ENCODE measurements at regions not wholly inside any gene's neighbourhood (a gene's known extent, or its start where the extent isn't known, plus 50 kb on each side); places are given as distances from the start of the nearest gene placed in this dataset.

DNA sequence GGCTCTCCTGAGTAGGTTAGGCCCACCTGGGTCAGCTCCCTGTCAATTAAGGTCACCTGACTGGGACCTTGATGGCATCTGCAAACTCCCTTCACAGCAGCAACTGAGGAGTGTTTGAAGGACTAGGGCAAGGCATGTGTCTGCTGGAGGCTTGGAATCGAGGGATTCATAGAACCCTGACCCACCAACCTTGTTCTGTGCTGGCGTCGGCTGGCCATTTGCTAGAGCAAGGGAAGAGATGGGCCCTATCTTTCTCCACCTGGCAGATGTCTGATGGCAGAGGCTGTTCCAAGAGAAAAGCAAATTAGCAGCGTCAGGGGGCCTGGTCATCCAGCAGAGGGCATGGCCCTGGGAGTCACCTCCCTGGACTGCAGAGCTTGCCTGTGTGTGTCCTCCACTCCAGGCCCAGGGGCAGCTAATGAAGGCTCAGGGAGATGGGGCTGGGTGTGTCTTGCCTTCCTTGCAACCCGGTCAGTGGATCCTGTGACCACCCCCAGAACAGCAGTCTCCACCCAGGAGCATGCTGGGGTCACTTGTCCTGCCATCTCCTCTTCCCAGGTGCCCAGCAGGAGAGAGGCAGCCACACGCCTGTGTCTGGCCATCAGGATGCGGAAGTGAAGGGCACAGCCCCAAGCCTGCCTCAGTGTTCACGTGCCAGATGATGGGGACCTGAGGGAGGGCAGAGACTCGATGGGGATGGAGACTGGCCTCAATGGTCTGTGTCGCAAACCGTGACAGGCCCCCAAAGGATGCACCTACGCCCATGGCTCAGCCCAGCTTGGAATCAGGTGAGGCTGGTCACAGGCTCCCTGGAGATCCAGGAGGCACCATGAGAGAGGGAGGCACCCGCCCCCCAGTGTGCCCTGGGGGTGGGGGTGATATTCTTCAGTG, 53.9 kb downstream of the BARX1 start:
- Histone ChIP-seq H3K4me3 (ENCODE audit: low read length) (no peak overlapping the region), H3K27me3 (ENCODE audit: control insufficient read depth, insufficient read depth, low read length) (no peaks in the 10 kb centered on the region), H3K4me1 (ENCODE audit: control insufficient read depth, insufficient read depth, low read length) (no peaks in the 10 kb centered on the region), H3K27ac (ENCODE audit: low read length) (no peak overlapping the region), H3K9me3 (ENCODE audit: control insufficient read depth, insufficient read depth, low read length) (no peaks in the 10 kb centered on the region), H3K36me3 (ENCODE audit: control insufficient read depth, insufficient read depth, low read length) (no peaks in the 10 kb centered on the region)
- Mint-ChIP-seq H3K27ac (no peak overlapping the region), H3K4me1 (peaks cover 6 to 16% of the 10 kb centered on the region in 2 donors), H3K4me3 (no peak overlapping the region), H3K9me3 (no peaks in the 10 kb centered on the region), H3K27me3 (ENCODE audit: low read depth in 2 of 2) (peaks cover 3 to 5% of the 10 kb centered on the region in 2 donors), H3K36me3 (no peaks in the 10 kb centered on the region)
- WGBS (ENCODE audit: insufficient coverage) = 88% methylated on average over 13 of the region's 13 CpGs
- DNase-seq (peak in 1 of 2 donors; percentile 4), ATAC-seq (no peak)
- no peak for TF ChIP-seq CTCF (IDR thresholded peaks at IDR 0.05)
- intact Hi-C loops (cut with micrococcal nuclease) = no loop called here

GRCh38 chr9:93900436-93900819, 54.7 kb downstream of the BARX1 start:
- 91% methylated on average over 5 of the region's 5 CpGs for WGBS (ENCODE audit: insufficient coverage)

DNA sequence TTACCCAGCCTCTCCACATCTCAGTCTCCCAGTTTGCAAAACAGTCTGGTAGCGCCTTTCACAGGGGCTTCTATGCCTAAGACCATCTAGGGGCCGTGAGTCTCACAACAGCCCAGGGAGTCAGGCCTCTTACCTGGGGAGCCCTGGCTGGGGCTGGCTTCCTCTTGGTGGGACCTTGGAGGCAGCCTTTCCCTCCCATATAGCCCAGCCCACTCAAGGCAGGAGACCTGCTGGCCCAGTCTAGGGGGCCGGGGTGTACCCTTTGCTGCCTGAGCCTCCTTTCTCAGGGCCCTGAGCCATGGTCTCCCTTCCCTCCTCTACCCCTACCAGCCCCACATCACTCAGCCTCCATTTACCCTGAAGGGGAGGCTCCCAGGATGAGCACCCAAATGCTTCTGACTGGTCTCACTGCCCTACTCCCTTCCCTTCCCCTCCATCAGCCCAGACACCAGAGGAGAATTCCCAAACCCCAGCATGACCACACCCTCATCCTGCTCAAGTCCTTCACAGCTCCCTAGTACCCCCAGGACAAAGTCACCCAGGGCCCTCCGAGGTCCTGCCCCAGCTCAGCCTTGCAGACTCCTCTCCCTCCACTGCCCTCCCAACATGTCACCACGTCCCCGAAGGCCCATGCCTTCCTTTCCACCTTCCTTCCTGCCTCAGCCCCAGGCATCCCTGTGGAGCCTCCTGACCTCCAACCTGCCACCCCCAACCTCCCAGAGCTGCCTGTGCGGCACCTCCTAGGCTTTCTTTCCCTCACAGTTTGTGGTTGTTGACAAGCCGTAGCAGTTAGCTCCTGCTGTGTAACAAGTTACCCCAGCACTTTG, 55.3 kb downstream of the BARX1 start:
- peak in 1 of 2 donors; percentile 5 for DNase-seq
- intact Hi-C loops (cut with micrococcal nuclease) = no loop called here
- H3K4me3 Mint-ChIP-seq = no peak overlapping the region
- Histone ChIP-seq H3K9me3 (ENCODE audit: control insufficient read depth, insufficient read depth, low read length) (no peaks in the 10 kb centered on the region), H3K4me1 (ENCODE audit: control insufficient read depth, insufficient read depth, low read length) (no peaks in the 10 kb centered on the region), H3K36me3 (ENCODE audit: control insufficient read depth, insufficient read depth, low read length) (no peaks in the 10 kb centered on the region), H3K27me3 (ENCODE audit: control insufficient read depth, insufficient read depth, low read length) (no peaks in the 10 kb centered on the region), H3K27ac (ENCODE audit: low read length) (no peak overlapping the region), H3K4me3 (ENCODE audit: low read length) (no peak overlapping the region)
- 86% methylated on average over 8 of the region's 8 CpGs for WGBS (ENCODE audit: insufficient coverage)
- no peaks in the 10 kb centered on the region for H3K36me3 Mint-ChIP-seq
- no peaks in the 10 kb centered on the region for H3K9me3 Mint-ChIP-seq
- no peak for ATAC-seq
- peaks cover 0 to 3% of the 10 kb centered on the region in 2 donors for H3K27me3 Mint-ChIP-seq (ENCODE audit: low read depth in 2 of 2)
- TF ChIP-seq CTCF (IDR thresholded peaks at IDR 0.05) = no peak
- no peak overlapping the region for H3K27ac Mint-ChIP-seq
- H3K4me1 Mint-ChIP-seq = peaks cover 6 to 16% of the 10 kb centered on the region in 2 donors

More at GRCh38 chr9:93900436-93900819, 54.7 kb downstream of the BARX1 start:
- intact Hi-C loops (cut with micrococcal nuclease) = no loop called here
- H3K36me3 ChIP-seq (ENCODE audit: control insufficient read depth, insufficient read depth, low read length) = no peaks in the 10 kb centered on the region
- ATAC-seq (no peak), DNase-seq (peak in 1 of 2 donors; percentile 4)
- no peak overlapping the region for H3K4me3 Mint-ChIP-seq
- H3K27me3 Mint-ChIP-seq (ENCODE audit: low read depth in 2 of 2) = peaks cover 0 to 3% of the 10 kb centered on the region in 2 donors
- no peak overlapping the region for H3K27ac Mint-ChIP-seq
- H3K27me3 ChIP-seq (ENCODE audit: control insufficient read depth, insufficient read depth, low read length) = no peaks in the 10 kb centered on the region
- H3K36me3 Mint-ChIP-seq = no peaks in the 10 kb centered on the region
- no peak overlapping the region for H3K27ac ChIP-seq (ENCODE audit: low read length)
- H3K4me1 ChIP-seq (ENCODE audit: control insufficient read depth, insufficient read depth, low read length) = no peaks in the 10 kb centered on the region
- H3K4me3 ChIP-seq (ENCODE audit: low read length) = no peak overlapping the region
- peaks cover 6 to 16% of the 10 kb centered on the region in 2 donors for H3K4me1 Mint-ChIP-seq
- H3K9me3 Mint-ChIP-seq = no peaks in the 10 kb centered on the region
- no peak for TF ChIP-seq CTCF (IDR thresholded peaks at IDR 0.05)
- H3K9me3 ChIP-seq (ENCODE audit: control insufficient read depth, insufficient read depth, low read length) = no peaks in the 10 kb centered on the region

All from natural killer cell (primary cell).